ENCODE measurements at regions not wholly inside any gene's neighbourhood (a gene's known extent, or its start where the extent isn't known, plus 50 kb on each side); places are given as distances from the start of the nearest gene placed in this dataset.

DNA sequence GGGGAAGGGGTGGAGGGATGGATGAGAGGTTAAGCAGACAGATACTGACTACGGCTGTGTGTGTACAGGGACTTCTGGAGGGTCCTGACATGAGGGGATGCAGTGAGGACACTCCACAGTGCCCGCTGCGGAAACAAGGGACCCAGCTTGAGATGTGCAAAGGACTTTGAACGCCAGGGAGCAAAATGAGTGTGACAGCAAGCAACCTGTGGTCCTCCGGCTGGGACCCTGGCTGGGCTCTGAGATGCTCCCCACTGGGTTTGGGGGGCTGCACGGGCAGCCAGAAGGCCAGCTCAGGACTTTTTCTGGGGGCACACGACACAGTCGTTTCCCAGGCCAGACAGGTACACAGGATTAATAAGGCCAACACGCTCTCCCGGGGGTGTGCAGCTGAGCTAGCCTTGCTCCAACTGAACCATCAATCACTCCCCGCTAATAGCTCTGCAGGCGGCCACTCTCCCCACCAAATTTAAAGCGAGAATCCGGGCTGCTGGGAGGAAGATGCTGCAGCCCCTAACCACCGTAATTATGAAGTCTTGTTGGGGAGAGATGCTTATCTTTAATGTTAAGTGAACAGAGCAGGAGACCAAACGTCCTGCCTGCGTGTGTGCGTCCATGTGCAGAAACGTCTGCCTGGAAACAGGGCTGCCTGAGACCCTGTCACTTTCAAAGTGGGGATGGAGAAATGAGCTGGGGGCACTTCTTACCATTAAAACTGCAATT is 51.6 kb upstream of the DLK1 start:
- no peak for DNase-seq

GRCh38 chr14:100675699-100676684 is 50.7 kb upstream of the DLK1 start:
- DNase-seq = no peak

Data from T-helper 9 cell (primary cell).